HS-5 (cell line): ENCODE measurements at regions not wholly inside any gene's neighbourhood (a gene's known extent, or its start where the extent isn't known, plus 50 kb on each side); places are given as distances from the start of the nearest gene placed in this dataset.

ENCODE experiments used
- DNase-seq: peaks from one replicate; pipeline ENCODE4 v3.0.0-alpha.2; 2012; ENCODE audit warnings: low read depth

DNA sequence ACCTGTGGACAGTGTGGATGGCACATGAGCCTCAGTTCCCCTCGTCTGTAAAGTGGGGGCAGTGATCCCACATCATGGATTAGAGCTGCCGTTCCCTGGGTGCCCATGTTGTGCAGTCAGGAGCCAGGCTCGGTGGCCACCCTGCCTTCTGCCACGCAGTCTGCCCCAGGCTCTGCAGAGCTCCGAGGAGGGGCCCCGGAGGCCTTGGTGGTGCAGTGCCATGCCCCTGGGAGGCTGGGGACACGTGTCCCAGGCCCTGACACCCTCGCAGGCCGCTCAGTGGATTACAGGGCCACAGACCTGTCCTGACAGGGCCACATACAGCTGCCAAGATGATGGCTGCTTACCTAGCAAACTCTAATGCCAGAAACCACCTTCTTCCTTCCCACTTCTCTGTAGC, 59.7 kb upstream of the ZNF469 start:
- no peak for DNase-seq

DNA sequence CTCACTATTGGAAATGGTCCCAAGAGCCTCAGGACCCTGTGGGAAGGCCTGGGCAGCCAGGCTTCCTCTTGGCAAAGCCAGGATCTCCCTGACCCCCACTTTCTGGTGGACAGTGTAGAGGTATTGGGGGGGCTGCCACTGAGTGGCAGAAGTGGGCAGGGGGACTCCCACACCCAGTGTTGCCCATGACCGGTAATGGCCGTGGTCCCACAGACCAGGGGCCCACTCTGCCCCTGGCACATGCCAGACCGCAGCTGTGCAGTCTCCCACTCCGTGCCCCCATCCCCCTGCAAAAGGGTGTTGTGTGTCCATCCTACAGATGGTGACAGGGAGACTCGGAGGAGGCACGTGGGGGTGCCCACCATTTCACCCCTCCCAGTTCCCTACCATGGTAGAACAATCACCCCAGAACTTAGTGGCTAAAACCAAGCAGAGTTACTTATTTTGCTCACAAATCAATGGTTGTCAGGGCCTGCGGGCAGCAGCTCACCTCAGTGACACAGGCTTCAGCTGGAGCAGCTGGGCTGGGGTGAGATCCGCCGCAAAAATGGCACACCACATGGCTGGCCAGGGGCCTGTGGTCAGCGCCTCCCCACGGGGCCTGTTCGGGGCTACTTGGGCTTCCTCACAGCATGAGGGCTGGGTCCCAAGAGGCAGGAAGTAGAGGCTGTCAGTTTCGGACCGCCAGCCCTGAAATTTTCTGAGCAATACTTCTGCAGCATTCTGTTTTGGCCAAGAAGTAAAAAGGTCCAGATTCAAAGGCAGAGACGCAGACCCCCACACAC, 59.0 kb upstream of the ZNF469 start:
- no peak for DNase-seq

DNA sequence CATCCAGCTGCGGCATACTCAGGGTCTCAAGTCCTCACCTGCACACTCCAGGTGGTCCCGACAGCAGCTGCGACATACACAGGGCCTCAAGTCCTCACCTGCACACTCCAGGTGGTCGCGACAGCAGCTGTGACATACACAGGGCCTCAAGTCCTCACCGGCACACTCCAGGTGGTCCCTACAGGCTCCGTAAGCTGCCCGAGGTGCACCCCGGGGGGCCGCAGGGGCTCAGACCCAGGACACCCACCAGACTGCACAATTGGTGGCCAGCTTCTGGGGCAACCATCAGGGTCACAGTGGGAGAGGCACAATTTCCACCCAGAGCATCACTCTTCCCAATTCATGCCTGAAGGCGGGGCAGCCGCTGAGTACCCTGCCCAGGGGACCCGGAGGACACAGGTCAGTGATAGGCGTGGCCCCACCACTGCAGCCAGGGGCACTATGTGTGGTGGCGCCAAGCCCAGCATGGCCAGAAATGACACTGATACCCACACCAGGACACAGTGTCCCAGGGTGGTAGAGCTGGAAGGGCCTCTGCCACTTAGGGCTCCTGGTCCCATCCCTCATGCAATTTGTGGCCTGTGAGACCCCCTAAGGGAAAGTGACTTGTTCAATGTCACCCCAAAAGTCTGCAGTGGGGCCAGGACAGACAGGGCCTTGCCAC, 57.5 kb upstream of the ZNF469 start:
- no peak for DNase-seq

DNA sequence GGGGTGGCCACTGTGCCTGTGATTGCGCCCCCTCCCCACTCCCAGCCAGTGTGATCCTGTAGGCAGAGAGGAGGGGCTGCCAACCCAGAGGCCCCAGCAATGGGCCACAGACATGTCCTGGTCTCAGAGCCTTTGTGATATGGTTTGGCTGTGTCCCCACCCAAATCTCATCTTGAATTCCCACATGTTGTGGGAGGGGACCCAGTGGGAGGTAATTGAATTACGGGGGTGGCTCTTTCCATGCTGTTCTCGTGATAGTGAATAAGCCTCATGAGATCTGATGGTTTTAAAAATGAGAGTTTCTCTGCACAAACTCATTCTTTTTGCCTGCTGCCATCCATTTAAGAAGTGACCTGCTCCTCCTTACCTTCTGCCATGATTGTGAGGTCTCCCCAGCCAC, 56.8 kb upstream of the ZNF469 start:
- no peak for DNase-seq

DNA sequence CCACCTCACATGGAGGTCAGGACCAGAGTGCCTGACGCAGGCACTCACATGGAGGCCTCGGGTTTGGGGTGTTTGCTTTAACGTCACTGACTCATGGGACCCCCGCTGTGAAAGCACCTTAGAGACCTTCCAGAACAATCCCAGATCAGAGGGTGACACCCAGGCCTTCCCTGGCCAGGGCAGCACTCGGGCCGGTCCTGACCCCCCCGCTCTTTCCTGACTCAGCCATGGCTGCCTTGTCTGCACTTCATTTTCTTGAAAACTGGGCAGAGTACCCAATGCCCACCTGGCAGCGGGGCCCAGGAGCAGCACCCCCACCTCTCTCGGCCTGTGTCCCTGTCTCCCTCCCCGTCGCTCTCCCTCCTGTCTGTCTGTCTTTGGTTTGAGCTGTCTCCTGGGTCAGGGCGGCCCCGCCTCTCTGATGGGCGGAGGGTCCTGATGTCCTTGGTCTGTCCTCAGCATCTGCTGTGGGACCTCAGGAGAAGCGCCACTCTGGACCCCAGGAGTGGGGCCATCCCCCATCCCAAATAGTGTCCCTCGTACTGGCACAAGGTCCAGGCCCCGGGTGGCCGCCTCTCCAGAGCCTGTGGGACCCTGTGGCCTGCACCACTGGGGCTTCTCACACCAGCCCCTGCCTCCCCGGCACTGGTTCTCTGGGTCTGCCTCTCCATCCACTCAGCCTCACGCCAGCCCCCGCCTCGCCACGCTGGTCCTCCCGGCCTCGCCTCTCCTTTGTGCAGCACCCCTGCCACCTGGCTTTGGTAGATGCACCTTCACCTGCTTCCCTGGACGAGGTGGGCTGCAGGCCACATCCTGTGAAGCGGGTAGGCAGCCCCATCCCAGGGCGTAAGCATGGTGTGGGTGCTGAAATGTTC, 55.9 kb upstream of the ZNF469 start:
- DNase-seq, result no peak

DNA sequence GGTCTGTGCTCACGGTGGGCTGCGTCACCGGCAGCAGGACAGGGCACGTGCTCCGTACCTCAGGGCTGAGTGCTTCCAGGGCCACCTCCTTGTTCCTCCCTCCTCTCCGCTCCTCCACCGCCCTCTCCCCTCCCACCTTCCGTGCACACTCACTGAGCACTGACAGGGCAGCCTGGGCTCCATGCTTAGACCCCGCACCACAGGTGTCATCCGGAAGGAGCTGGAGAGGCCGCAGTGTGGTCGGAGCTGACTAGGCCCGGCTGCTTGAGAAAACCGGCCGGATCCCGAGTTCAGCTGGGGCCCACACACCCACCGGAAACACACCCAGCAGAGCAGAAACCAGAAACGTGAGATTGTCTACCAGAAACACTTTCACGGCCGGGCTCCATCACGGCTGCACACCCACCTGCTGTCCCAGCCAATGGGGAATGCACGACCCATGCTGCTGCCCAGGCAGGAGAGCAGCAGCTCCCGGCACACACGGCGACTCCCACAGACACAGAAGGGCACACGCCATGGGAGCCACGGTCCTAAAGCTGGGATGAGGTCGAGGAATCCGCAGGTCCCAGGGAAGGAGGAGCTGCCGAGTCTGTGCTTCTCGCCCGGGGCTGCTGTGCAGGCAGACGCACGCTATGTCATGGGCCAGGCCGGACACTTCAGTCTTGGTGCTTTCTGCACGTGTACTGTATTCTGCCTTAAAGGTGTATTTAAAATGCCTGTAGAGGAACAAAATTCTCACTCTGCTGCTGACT, 55.0 kb upstream of the ZNF469 start:
- DNase-seq, result no peak

DNA sequence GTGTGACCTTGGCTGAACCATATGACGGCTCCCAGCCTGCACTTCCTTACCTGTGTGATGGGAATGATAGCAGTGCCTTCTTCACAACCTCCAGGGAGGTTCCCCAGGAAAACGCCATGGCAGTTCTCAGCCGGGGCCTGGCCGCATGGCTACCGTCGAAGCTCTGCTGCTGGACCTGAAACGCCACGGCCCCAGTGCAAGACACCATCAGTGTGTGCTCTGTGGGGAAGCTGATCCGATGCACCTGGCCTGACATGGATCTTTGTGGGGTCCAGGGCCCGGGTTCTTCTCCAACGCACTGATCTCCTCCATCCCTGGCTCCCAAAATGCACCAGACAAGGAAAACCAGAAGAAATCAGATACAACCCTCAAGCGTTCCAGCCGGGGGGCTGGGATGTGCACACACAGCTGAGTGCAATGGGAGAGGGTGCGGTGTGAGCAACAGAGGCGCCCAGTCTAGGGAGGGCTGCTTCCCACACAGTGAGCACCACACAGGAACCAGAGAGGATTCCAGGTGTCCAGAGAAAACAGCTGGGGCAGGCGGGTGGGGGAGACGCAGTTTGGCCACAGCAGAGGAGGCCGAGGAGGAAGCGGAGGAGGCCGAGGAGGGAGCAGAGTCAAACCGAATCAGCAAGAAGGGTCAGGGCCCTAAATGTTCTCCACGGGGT, 54.3 kb upstream of the ZNF469 start:
- DNase-seq, result no peak

DNA sequence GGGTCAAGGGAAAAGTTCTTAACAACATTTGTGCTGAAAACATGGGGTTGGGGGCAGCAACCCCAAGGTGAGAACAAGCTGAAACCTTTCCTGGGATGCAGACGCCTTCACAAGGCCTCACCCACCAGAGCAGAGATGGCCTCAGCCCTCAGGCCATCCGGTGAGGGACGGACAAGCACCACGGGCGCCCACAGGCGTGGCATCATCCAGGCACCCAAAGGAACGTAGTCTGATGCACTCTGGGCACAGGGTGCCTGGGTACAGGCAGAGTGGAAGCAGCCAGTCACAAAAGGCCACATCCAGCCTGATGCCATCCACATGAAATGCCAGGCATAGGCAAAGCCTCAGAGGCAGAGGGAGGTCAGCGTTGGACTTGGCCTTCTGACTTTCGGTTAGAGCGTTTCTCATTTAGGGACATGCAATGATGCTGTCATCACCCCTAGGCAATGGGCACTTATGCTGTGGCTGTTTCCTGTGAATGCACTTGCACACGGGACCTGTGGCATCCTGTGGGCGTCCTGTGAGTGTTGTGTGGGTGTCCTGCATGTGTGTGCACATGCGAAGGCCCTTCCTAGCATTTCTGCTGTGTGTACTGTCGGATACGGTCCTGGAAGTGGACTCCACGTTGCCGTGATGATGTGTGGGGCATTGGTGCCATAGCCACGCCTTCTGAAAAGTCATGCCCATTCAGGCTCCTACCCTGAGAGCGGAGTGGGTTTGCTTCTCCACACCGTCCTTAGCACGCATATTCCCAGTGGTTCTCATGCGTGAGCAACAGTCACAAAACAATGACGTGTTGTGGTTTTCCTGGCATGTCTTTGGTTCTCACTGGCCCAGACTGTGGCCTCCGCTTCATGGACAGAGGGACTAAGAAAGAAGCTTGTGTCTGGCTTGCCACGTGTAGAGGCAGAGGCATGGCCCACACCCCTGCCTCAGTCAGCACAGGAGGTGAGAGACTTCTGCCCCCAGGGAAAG, 52.7 kb upstream of the ZNF469 start:
- DNase-seq, result no peak

DNA sequence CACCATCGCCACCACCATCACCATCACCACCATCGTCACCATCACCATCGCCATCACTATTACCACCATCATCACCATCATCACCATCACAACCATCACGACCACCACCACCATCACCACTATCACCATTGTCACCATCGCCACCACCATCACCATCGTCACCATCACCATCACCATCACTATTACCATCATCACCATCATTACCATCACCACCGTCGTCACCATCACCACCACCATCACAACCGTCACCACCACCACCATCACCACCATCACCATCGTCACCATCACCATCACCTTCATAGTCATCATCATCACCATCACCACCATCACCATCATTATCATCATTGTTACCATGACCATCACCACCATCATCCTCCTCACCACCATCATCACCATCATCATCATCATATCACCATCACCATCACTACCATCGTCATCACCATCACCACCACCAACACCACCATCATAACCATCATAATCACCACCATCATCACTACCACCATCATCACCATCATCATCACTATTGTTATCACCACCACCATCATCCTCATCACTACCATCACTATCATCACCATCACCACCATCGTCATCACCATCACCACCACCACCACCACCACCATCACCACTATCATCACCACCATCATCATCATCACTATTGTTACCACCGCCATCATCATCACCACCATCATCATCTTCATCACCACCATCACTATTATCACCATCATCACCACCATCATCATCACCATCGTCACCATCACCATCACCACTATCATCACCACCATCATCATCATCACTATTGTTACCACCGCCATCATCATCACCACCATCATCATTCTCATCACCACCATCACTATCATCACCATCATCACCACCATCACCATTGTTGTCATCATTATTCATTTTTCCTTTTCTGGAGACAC, 51.5 kb upstream of the ZNF469 start:
- DNase-seq, result no peak

DNA sequence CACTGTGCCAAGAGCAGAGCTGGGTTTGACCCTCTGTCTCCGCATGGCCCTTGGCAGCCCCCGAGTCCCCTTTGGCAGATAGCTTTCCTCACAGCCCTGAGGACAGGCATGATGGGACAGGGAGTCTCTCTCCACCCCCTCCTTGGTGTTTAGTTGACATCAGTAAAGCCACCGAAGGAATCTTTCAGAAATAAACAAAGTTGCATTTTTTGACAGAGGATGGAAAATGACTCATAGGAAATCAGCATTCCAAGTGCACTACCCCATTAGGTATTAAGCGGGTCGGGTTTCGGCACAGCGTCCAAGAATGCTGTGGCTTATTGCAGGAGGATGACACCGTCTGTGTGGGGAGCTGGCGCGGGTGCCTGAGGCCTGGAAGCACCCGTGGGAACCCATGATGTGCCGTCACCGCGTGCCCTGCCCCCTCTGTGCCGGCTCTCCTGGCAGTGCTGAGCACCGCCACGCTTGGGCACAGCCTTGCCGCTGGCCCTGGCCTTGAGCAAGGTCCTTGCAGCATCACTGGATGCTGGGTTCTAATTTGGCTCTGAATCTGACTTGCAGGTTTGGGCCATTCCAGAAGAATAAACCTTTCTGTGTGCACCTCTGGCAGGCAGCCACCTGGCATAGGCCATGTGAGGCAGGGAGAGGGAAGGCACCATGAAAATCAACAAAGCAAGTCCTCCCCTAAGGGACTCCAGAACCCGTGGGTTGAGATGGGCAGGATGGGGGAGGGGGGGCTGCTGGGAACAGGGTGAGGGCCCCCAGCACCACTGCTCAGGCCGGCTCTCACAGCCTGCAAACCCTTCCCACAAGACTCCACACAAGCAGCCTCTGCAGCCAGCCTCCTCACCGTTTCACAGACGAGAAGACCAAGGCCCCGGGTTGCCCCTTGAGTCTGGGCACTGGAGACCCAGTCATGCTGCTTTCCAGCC, 50.5 kb upstream of the ZNF469 start:
- peak; percentile 81 for DNase-seq

DNA sequence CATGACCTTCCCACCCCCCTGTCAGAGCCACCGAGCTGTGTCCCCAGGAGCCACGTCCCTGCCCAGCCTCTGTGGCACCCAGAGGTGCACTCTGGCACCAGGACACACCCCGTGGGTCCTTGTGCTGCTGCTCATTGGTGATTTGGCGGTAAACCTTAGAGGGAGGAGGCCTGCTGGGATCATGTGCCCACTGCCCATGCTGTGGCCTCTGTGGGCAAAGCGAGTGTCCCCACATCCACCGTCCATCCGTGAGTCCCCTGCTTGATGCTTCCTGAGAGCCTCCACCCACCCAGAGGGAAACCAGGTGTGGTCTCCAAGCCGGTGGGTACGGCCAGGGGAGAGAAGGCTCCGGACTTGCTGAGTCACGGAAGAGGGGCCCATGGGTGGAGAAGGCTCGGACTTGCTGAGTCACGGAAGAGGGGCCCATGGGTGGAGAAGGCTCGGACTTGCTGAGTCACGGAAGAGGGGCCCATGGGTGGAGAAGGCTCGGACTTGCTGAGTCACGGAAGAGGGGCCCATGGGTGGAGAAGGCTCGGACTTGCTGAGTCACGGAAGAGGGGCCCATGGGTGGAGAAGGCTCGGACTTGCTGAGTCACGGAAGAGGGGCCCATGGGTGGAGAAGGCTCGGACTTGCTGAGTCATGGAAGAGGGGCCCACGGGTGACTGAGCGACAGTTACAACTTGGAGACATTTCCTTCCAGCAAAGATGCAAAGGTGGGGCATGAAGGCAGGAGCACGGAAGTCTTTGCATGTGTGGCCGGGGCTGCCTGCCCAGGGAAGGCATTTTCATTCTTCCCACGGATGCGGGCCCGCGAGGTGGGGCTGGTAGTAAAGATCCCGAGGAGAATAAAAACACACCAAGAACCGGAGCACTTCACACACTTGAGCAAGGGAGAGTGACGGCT, 49.6 kb upstream of the ZNF469 start:
- DNase-seq, result peak; percentile 9
